Heart left ventricle (tissue), 13 donors: ENCODE measurements at regions not wholly inside any gene's neighbourhood (a gene's known extent, or its start where the extent isn't known, plus 50 kb on each side); places are given as distances from the start of the nearest gene placed in this dataset.

Source experiments
- POLR2A ChIP-seq, 2 donors: fragments of 450-650 bp; IDR thresholded peaks; one replicate each; pipeline ENCODE4 v1.6.1; 2017; ENCODE audit warnings: antibody characterized with exemption in 2 of 2, mild to moderate bottlenecking in 2 of 2, moderate library complexity in 2 of 2
- TF ChIP-seq, protein P1 (sequence below), 12 donors: fragments of 200-600 bp; sonication (generic) in 4 of 12; IDR thresholded peaks; one replicate each; pipeline versions ENCODE4 v1.5.0 to v1.8.0; 2018 to 2022; ENCODE audit warnings: antibody characterized with exemption in 12 of 12, mild to moderate bottlenecking in 5 of 12
- donor health status: ischemic (EF 13 %, LVEDD 7.1; RV severe dilation, severe dysfunction).
- donor health status: DM: no; HTN: yes; CAD: no.
- donor health status: DM: no; HTN: no; CAD: no.
- donor health status: ischemic (EF 25% LVEDD 6.9; RV normal size, moderate dysfunction).
- donor health status: ischemic (EF 25% LVEDD 5.7; RV mildly dilated, moderate dysfunction).
- donor health status: ischemic (EF 35%, LVEDD 5.7; RV mildly dilated, moderate dysfunction).
- donor health status: nonischemic (EF 11% LVEDD 7.7; RV severe dilation, severe dysfunction).
- donor health status: DM: yes; HTN: yes; CAD: no.
- donor health status: PGD.
- donor health status: ischemic (EF 29% LVEDD 5.4; RV normal size, mild dysfunction).
- donor health status: nonischemic (EF 23%, LVEDD 6.1; RV moderate dilation, normal function).

DNA sequence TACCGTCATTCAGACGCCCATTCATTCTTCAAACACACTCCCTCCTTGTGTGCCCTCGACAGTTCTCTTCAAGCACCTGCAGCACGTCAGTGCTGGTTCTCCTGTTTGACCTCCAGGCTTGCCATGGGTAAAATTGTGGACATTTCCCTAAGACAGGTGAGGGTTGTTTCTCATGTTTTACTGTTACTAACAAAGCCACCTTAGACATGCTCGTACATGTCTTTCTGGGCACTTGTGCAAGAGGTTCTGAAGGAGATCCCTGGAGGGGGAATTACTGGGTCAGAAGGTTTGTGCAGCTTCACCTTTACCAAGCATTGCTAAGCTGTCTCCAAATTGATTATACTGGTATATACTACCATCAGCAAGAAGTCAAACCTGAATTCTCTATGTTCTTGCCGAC lies 189.7 kb upstream of the TMEM45B start:
- TF ChIP-seq, protein P1, sequence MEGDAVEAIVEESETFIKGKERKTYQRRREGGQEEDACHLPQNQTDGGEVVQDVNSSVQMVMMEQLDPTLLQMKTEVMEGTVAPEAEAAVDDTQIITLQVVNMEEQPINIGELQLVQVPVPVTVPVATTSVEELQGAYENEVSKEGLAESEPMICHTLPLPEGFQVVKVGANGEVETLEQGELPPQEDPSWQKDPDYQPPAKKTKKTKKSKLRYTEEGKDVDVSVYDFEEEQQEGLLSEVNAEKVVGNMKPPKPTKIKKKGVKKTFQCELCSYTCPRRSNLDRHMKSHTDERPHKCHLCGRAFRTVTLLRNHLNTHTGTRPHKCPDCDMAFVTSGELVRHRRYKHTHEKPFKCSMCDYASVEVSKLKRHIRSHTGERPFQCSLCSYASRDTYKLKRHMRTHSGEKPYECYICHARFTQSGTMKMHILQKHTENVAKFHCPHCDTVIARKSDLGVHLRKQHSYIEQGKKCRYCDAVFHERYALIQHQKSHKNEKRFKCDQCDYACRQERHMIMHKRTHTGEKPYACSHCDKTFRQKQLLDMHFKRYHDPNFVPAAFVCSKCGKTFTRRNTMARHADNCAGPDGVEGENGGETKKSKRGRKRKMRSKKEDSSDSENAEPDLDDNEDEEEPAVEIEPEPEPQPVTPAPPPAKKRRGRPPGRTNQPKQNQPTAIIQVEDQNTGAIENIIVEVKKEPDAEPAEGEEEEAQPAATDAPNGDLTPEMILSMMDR (IDR thresholded peaks at IDR 0.05) = no peak
- TF ChIP-seq POLR2A (IDR thresholded peaks at IDR 0.05) = no peak
